ENCODE measurements at regions not wholly inside any gene's neighbourhood (a gene's known extent, or its start where the extent isn't known, plus 50 kb on each side); places are given as distances from the start of the nearest gene placed in this dataset.

- no TSS peak for BruUV-seq (replicated peaks)
- H3K27me3 ChIP-seq (replicated peaks; ENCODE audit: control insufficient read depth, insufficient read depth, low read length): no peaks in the 10 kb centered on the region
- H3K4me1 ChIP-seq: no peaks in the 10 kb centered on the region
- Mint-ChIP-seq H3K9me3 (ENCODE audit: unreplicated experiment) (no peaks in the 10 kb centered on the region), H3K27ac (ENCODE audit: unreplicated experiment) (no peak overlapping the region), H3K27me3 (ENCODE audit: insufficient read depth, unreplicated experiment) (no peaks in the 10 kb centered on the region), H3K4me1 (ENCODE audit: low read depth, unreplicated experiment) (no peaks in the 10 kb centered on the region), H3K4me3 (ENCODE audit: unreplicated experiment) (no peak overlapping the region), H3K36me3 (ENCODE audit: insufficient read depth, unreplicated experiment) (no peaks in the 10 kb centered on the region)
- ChIA-PET CTCF (no interaction called here), POLR2A (no interaction called here)
- H3K36me3 ChIP-seq (ENCODE audit: control insufficient read depth, insufficient read depth, low read length): no peaks in the 10 kb centered on the region
- TF ChIP-seq CTCF (IDR thresholded peaks at IDR 0.05; ENCODE audit: insufficient read depth in 1 of 2, low read depth in 1 of 2, low read length in 1 of 2, severe bottlenecking in 1 of 2, unreplicated experiment in 1 of 2): no peak
- intact Hi-C loops (cut with micrococcal nuclease; ENCODE audit: unreplicated experiment): no loop called here
- DNase-seq: no peak
- no peak overlapping the region for H3K4me3 ChIP-seq (ENCODE audit: low read depth, low read length)
- no peaks in the 10 kb centered on the region for H3K9me3 ChIP-seq
These were observed 654.6 kb upstream of the CADM2 start for GRCh38 chr3:84304214-84304613.

- Mint-ChIP-seq H3K4me1 (ENCODE audit: low read depth, unreplicated experiment) (no peaks in the 10 kb centered on the region), H3K36me3 (ENCODE audit: insufficient read depth, unreplicated experiment) (no peaks in the 10 kb centered on the region), H3K27me3 (ENCODE audit: insufficient read depth, unreplicated experiment) (no peaks in the 10 kb centered on the region), H3K9me3 (ENCODE audit: unreplicated experiment) (no peaks in the 10 kb centered on the region), H3K27ac (ENCODE audit: unreplicated experiment) (no peak overlapping the region), H3K4me3 (ENCODE audit: unreplicated experiment) (no peak overlapping the region)
- Histone ChIP-seq H3K36me3 (ENCODE audit: control insufficient read depth, insufficient read depth, low read length) (no peaks in the 10 kb centered on the region), H3K4me1 (no peaks in the 10 kb centered on the region), H3K4me3 (ENCODE audit: low read depth, low read length) (no peak overlapping the region), H3K27me3 (replicated peaks; ENCODE audit: control insufficient read depth, insufficient read depth, low read length) (no peaks in the 10 kb centered on the region), H3K9me3 (no peaks in the 10 kb centered on the region)
- intact Hi-C loops (cut with micrococcal nuclease; ENCODE audit: unreplicated experiment): no loop called here
- POLR2A ChIA-PET: no interaction called here
- no TSS peak for BruUV-seq (replicated peaks)
- DNase-seq: no peak
- TF ChIP-seq CTCF (IDR thresholded peaks at IDR 0.05; ENCODE audit: insufficient read depth in 1 of 2, low read depth in 1 of 2, low read length in 1 of 2, severe bottlenecking in 1 of 2, unreplicated experiment in 1 of 2): no peak
- CTCF ChIA-PET: no interaction called here
These were observed 651.5 kb upstream of the CADM2 start for GRCh38 chr3:84307339-84307738.

- CTCF ChIA-PET: no interaction called here
- BruUV-seq (replicated peaks): no TSS peak
- POLR2A ChIA-PET: no interaction called here
- H3K27ac Mint-ChIP-seq (ENCODE audit: unreplicated experiment): no peak overlapping the region
- no peaks in the 10 kb centered on the region for H3K9me3 ChIP-seq
- H3K27me3 ChIP-seq (replicated peaks; ENCODE audit: control insufficient read depth, insufficient read depth, low read length): no peaks in the 10 kb centered on the region
- H3K4me3 ChIP-seq (ENCODE audit: low read depth, low read length): no peak overlapping the region
- DNase-seq: no peak
- H3K4me1 Mint-ChIP-seq (ENCODE audit: low read depth, unreplicated experiment): no peaks in the 10 kb centered on the region
- intact Hi-C loops (cut with micrococcal nuclease; ENCODE audit: unreplicated experiment): no loop called here
- no peak overlapping the region for H3K4me3 Mint-ChIP-seq (ENCODE audit: unreplicated experiment)
- H3K36me3 Mint-ChIP-seq (ENCODE audit: insufficient read depth, unreplicated experiment): no peaks in the 10 kb centered on the region
- H3K9me3 Mint-ChIP-seq (ENCODE audit: unreplicated experiment): no peaks in the 10 kb centered on the region
- no peaks in the 10 kb centered on the region for H3K36me3 ChIP-seq (ENCODE audit: control insufficient read depth, insufficient read depth, low read length)
- TF ChIP-seq CTCF (IDR thresholded peaks at IDR 0.05; ENCODE audit: insufficient read depth in 1 of 2, low read depth in 1 of 2, low read length in 1 of 2, severe bottlenecking in 1 of 2, unreplicated experiment in 1 of 2): no peak
- H3K27me3 Mint-ChIP-seq (ENCODE audit: insufficient read depth, unreplicated experiment): no peaks in the 10 kb centered on the region
- no peaks in the 10 kb centered on the region for H3K4me1 ChIP-seq
These were observed 650.4 kb upstream of the CADM2 start for GRCh38 chr3:84308379-84308778.
